ENCODE measurements at regions not wholly inside any gene's neighbourhood (a gene's known extent, or its start where the extent isn't known, plus 50 kb on each side); places are given as distances from the start of the nearest gene placed in this dataset.
"Not testable (repeated sequence)": the region's sequence is repeated elsewhere in the genome, so short reads cannot be mapped to it uniquely, and the experiment has no call there.

DNA sequence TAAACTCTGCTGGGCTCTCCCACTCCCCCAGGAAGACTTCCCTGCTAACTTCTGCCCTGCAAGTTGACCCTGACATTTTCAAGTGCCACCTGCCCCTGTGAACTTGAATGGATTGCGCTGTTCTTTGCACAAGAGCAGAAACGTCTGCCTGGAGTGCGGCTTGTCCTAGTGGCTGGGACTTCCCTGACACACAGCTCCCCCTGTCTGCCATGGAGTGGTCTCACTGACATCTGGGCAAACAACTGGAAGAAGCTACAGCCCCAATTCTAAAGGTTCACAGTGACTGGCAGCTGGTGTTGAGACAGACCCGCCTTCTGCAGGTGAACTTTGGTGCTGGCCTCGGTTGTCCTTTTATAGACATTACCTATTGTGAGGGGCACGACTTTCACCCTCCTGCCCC lies 138.7 kb downstream of the KLRB1 start:
- H3K4me2 ChIP-seq (ENCODE audit: insufficient read depth, insufficient read length, low read length); H2BK15ac ChIP-seq (ENCODE audit: low read depth, low read length); H3K18ac ChIP-seq (ENCODE audit: insufficient read length, low read depth, low read length); H3K79me2 ChIP-seq (ENCODE audit: insufficient read depth, low read length); H3K79me1 ChIP-seq (ENCODE audit: insufficient read depth, low read depth, low read length, poor library complexity, severe bottlenecking); H2BK12ac ChIP-seq (ENCODE audit: insufficient read length, low read depth, low read length); H3K4me3 Mint-ChIP-seq; H3K9ac ChIP-seq (ENCODE audit: extremely low read depth, insufficient read length, low read length); H3K4me1 ChIP-seq (ENCODE audit: insufficient read depth, low read length); H2AK5ac ChIP-seq (ENCODE audit: insufficient read length, low read length); H3K4ac ChIP-seq (ENCODE audit: low read depth, low read length); H4K5ac ChIP-seq (ENCODE audit: insufficient read length, low read depth, low read length); H3K9me3 ChIP-seq (ENCODE audit: control insufficient read depth, low read depth, low read length); H2AFZ ChIP-seq (ENCODE audit: low read length); H3K9me3 Mint-ChIP-seq; H3K23me2 ChIP-seq (ENCODE audit: insufficient read length, low read depth, low read length, poor library complexity, severe bottlenecking); H3K27me3 Mint-ChIP-seq (ENCODE audit: low read depth); H3T11ph ChIP-seq (ENCODE audit: low read length); H4K8ac ChIP-seq (replicated peaks; ENCODE audit: insufficient read length, low read depth, low read length); H4K20me1 ChIP-seq (ENCODE audit: control insufficient read depth, insufficient read depth, insufficient read length); H3K14ac ChIP-seq (ENCODE audit: insufficient read depth, low read length); H3K4me1 Mint-ChIP-seq; H3K27me3 ChIP-seq (ENCODE audit: insufficient read depth, low read length); H3K27ac ChIP-seq (ENCODE audit: insufficient read length, low read depth, low read length); H4K91ac ChIP-seq (ENCODE audit: insufficient read length, low read depth, low read length); H3K23ac ChIP-seq (ENCODE audit: insufficient read length, low read depth, low read length); H2BK20ac ChIP-seq (ENCODE audit: low read depth, low read length, poor library complexity, severe bottlenecking); H2BK5ac ChIP-seq (ENCODE audit: insufficient read length, low read length); H3K36me3 Mint-ChIP-seq (ENCODE audit: insufficient read depth in 1 of 3, low read depth in 3 of 3); H3K56ac ChIP-seq (ENCODE audit: insufficient read length, low read depth, low read length); H2BK120ac ChIP-seq (ENCODE audit: low read depth, low read length, poor library complexity, severe bottlenecking): not testable (repeated sequence)
- DNase-seq = peak; percentile 93
- H3K27ac Mint-ChIP-seq = peak overlapping the region in 1 of 3 experiments; percentile 81; a peak in 3 of 7 replicates
- TF ChIP-seq CTCF (conservative IDR thresholded peaks at IDR 0.05) = peak; percentile 77
- WGBS (ENCODE audit: extremely low coverage, insufficient read length, low lambda C conversion rate) = no CpG with 5 or more reads among the region's 6 CpGs

- H3K79me1 ChIP-seq (ENCODE audit: insufficient read depth, low read depth, low read length, poor library complexity, severe bottlenecking); DNase-seq; H3K4ac ChIP-seq (ENCODE audit: low read depth, low read length); H3K4me1 Mint-ChIP-seq; H2AK5ac ChIP-seq (ENCODE audit: insufficient read length, low read length); H2BK12ac ChIP-seq (ENCODE audit: insufficient read length, low read depth, low read length); H3K4me3 Mint-ChIP-seq; H3K9ac ChIP-seq (ENCODE audit: extremely low read depth, insufficient read length, low read length); H3K14ac ChIP-seq (ENCODE audit: insufficient read depth, low read length); H3K4me2 ChIP-seq (ENCODE audit: insufficient read depth, insufficient read length, low read length); H4K8ac ChIP-seq (replicated peaks; ENCODE audit: insufficient read length, low read depth, low read length); H4K20me1 ChIP-seq (ENCODE audit: control insufficient read depth, insufficient read depth, insufficient read length); H2AFZ ChIP-seq (ENCODE audit: low read length); H3K56ac ChIP-seq (ENCODE audit: insufficient read length, low read depth, low read length); H3K23ac ChIP-seq (ENCODE audit: insufficient read length, low read depth, low read length); H3K18ac ChIP-seq (ENCODE audit: insufficient read length, low read depth, low read length); H3T11ph ChIP-seq (ENCODE audit: low read length); H3K27ac ChIP-seq (ENCODE audit: insufficient read length, low read depth, low read length); H3K27ac Mint-ChIP-seq; H2BK15ac ChIP-seq (ENCODE audit: low read depth, low read length); H2BK5ac ChIP-seq (ENCODE audit: insufficient read length, low read length); H3K79me2 ChIP-seq (ENCODE audit: insufficient read depth, low read length); H3K27me3 Mint-ChIP-seq (ENCODE audit: low read depth); H4K91ac ChIP-seq (ENCODE audit: insufficient read length, low read depth, low read length); H4K5ac ChIP-seq (ENCODE audit: insufficient read length, low read depth, low read length); H3K23me2 ChIP-seq (ENCODE audit: insufficient read length, low read depth, low read length, poor library complexity, severe bottlenecking); H3K27me3 ChIP-seq (ENCODE audit: insufficient read depth, low read length); H2BK20ac ChIP-seq (ENCODE audit: low read depth, low read length, poor library complexity, severe bottlenecking); H3K36me3 Mint-ChIP-seq (ENCODE audit: insufficient read depth in 1 of 3, low read depth in 3 of 3); H3K9me3 ChIP-seq (ENCODE audit: control insufficient read depth, low read depth, low read length); H3K4me1 ChIP-seq (ENCODE audit: insufficient read depth, low read length); H2BK120ac ChIP-seq (ENCODE audit: low read depth, low read length, poor library complexity, severe bottlenecking); H3K9me3 Mint-ChIP-seq: not testable (repeated sequence)
- WGBS (ENCODE audit: extremely low coverage, insufficient read length, low lambda C conversion rate) = no CpG with 5 or more reads among the region's 1 CpG
These were observed 139.6 kb downstream of the KLRB1 start for GRCh38 chr12:9468144-9468543.

All from H9 (cell line).